ENCODE measurements at regions not wholly inside any gene's neighbourhood (a gene's known extent, or its start where the extent isn't known, plus 50 kb on each side); places are given as distances from the start of the nearest gene placed in this dataset.

- CTCF ChIA-PET, result no interaction called here
- POLR2A ChIA-PET, result no interaction called here
Measured at GRCh38 chr9:84169240-84169639, 171.3 kb downstream of the SLC28A3 start.

GRCh38 chr9:84170521-84171141 is 169.9 kb downstream of the SLC28A3 start:
- POLR2A ChIA-PET, result no interaction called here
- CTCF ChIA-PET, result no interaction called here

GRCh38 chr9:84173961-84174360 is 166.6 kb downstream of the SLC28A3 start:
- ChIA-PET POLR2A (no interaction called here), CTCF (interaction anchor here (1.0 to 1.6 kb wide), 4 partner anchors 24 to 234 kb away, joined by 3 to 5 read pairs (median 3); no protein-coding TSS in a partner anchor)

GRCh38 chr9:84174486-84174885 is 166.1 kb downstream of the SLC28A3 start:
- ChIA-PET POLR2A (no interaction called here), CTCF (no interaction called here)

GRCh38 chr9:84177407-84177806 is 163.2 kb downstream of the SLC28A3 start:
- POLR2A ChIA-PET, result no interaction called here
- CTCF ChIA-PET, result interaction anchor here (0.6 kb wide), 1 partner anchor 130 kb away, joined by 5 read pairs; no protein-coding TSS in a partner anchor

GRCh38 chr9:84179531-84179930 is 161.0 kb downstream of the SLC28A3 start:
- ChIA-PET CTCF (no interaction called here), POLR2A (no interaction called here)

- CTCF ChIA-PET, result interaction anchor here (0.6 kb wide), 1 partner anchor 107 kb away, joined by 4 read pairs; no protein-coding TSS in a partner anchor
- POLR2A ChIA-PET, result no interaction called here
Measured at GRCh38 chr9:84187090-84187489, 153.5 kb downstream of the SLC28A3 start.

GRCh38 chr9:84189904-84190303 is 150.7 kb downstream of the SLC28A3 start:
- POLR2A ChIA-PET, result no interaction called here
- CTCF ChIA-PET, result no interaction called here

GRCh38 chr9:84190411-84190810 is 150.1 kb downstream of the SLC28A3 start:
- ChIA-PET CTCF (no interaction called here), POLR2A (no interaction called here)

- CTCF ChIA-PET, result no interaction called here
- POLR2A ChIA-PET, result no interaction called here
Measured at GRCh38 chr9:84206801-84207370, 133.7 kb downstream of the SLC28A3 start.

GRCh38 chr9:84207491-84207951 is 133.0 kb downstream of the SLC28A3 start:
- ChIA-PET POLR2A (no interaction called here), CTCF (no interaction called here)

GRCh38 chr9:84212246-84212645 is 128.3 kb downstream of the SLC28A3 start:
- ChIA-PET POLR2A (no interaction called here), CTCF (no interaction called here)

- POLR2A ChIA-PET, result no interaction called here
Measured at GRCh38 chr9:84212982-84213381, 127.6 kb downstream of the SLC28A3 start.

GRCh38 chr9:84216151-84216550 is 124.4 kb downstream of the SLC28A3 start:
- ChIA-PET POLR2A (no interaction called here), CTCF (no interaction called here)

More at GRCh38 chr9:84212982-84213381, 127.6 kb downstream of the SLC28A3 start:
- CTCF ChIA-PET, result no interaction called here

- CTCF ChIA-PET, result no interaction called here
- POLR2A ChIA-PET, result no interaction called here
Measured at GRCh38 chr9:84218322-84218721, 122.2 kb downstream of the SLC28A3 start.

- ChIA-PET POLR2A (no interaction called here), CTCF (no interaction called here)
Measured at GRCh38 chr9:84224246-84224645, 116.3 kb downstream of the SLC28A3 start.
